Liver (tissue), 8 donors: ENCODE measurements at regions not wholly inside any gene's neighbourhood (a gene's known extent, or its start where the extent isn't known, plus 50 kb on each side); places are given as distances from the start of the nearest gene placed in this dataset.

ENCODE experiments used
- DNase-seq: peaks from one replicate; pipeline ENCODE4 v3.0.0-alpha.2; 2017; ENCODE audit warnings: low spot score
- H3K27ac ChIP-seq, 2 donors: one replicate each; pipeline ENCODE4 v1.7.0; 2013; ENCODE audit warnings: inconsistent platforms in 2 of 2, low read length in 2 of 2, control low read depth in 1 of 2, low read depth in 1 of 2, mild to moderate bottlenecking in 1 of 2
- H3K27me3 ChIP-seq, 4 donors: one replicate each; pipeline versions ENCODE4 v1.6.1 to v1.7.0; 2013; ENCODE audit warnings: low read length in 3 of 4, inconsistent platforms in 1 of 4, mild to moderate bottlenecking in 1 of 4, moderate library complexity in 1 of 4; ENCODE audit not compliant: control insufficient read depth in 4 of 4, insufficient read depth in 4 of 4
- H3K36me3 ChIP-seq, 4 donors: one replicate each; pipeline versions ENCODE4 v1.6.1 to v1.7.0; 2013; ENCODE audit warnings: low read length in 3 of 4, mild to moderate bottlenecking in 3 of 4, low read depth in 1 of 4, moderate library complexity in 1 of 4; ENCODE audit not compliant: control insufficient read depth in 4 of 4, insufficient read depth in 3 of 4
- H3K4me1 ChIP-seq, 4 donors: one replicate each; pipeline versions ENCODE4 v1.6.1 to v1.7.0; 2013; ENCODE audit warnings: low read length in 3 of 4, mild to moderate bottlenecking in 3 of 4, moderate library complexity in 1 of 4; ENCODE audit not compliant: control insufficient read depth in 4 of 4, insufficient read depth in 4 of 4
- H3K4me3 ChIP-seq, 3 donors: one replicate each; pipeline versions ENCODE4 v1.6.1 to v1.7.0; 2013; ENCODE audit warnings: low read length in 3 of 3, control low read depth in 1 of 3, low read depth in 1 of 3, mild to moderate bottlenecking in 1 of 3
- H3K9ac ChIP-seq, 2 donors: one replicate each; pipeline ENCODE4 v1.7.0; 2013; ENCODE audit warnings: low read length in 2 of 2, mild to moderate bottlenecking in 2 of 2, moderate library complexity in 2 of 2, control low read depth in 1 of 2, low read depth in 1 of 2
- H3K9me3 ChIP-seq, 4 donors: one replicate each; pipeline versions ENCODE4 v1.6.1 to v1.7.0; 2013; ENCODE audit warnings: low read length in 3 of 4; ENCODE audit not compliant: control insufficient read depth in 4 of 4
- CTCF ChIP-seq: fragments of 150-350 bp; IDR thresholded peaks from 2 replicates; pipeline ENCODE4 v1.5.1; 2017; ENCODE audit warnings: improper control_type of control experiment, low read depth, low read length; ENCODE audit not compliant: missing input control
- EGR1 ChIP-seq, 2 donors: IDR thresholded peaks; 2 replicates each; pipeline ENCODE4 v1.6.1; 2016 to 2018; ENCODE audit warnings: antibody characterized with exemption in 2 of 2, low read depth in 2 of 2
- FOXA1 ChIP-seq: IDR thresholded peaks from 2 replicates; pipeline ENCODE4 v1.6.1; 2016; ENCODE audit warnings: antibody characterized with exemption
- FOXA2 ChIP-seq: IDR thresholded peaks from 2 replicates; pipeline ENCODE4 v1.6.1; 2016; ENCODE audit warnings: antibody characterized with exemption
- GABPA ChIP-seq, 2 donors: IDR thresholded peaks in 1 of 2; conservative IDR thresholded peaks in 1 of 2; 2 replicates each; pipeline ENCODE4 v1.6.1; 2016; ENCODE audit warnings: antibody characterized with exemption in 2 of 2, mild to moderate bottlenecking in 1 of 2, moderate library complexity in 1 of 2
- HNF4A ChIP-seq, 2 donors: conservative IDR thresholded peaks; 2 replicates each; pipeline ENCODE4 v1.6.1; 2016; ENCODE audit warnings: antibody characterized with exemption in 2 of 2, mild to moderate bottlenecking in 2 of 2
- HNF4G ChIP-seq: IDR thresholded peaks from 2 replicates; pipeline ENCODE4 v1.6.1; 2016; ENCODE audit warnings: antibody characterized with exemption
- NR2F2 ChIP-seq: IDR thresholded peaks from 2 replicates; pipeline ENCODE4 v1.6.1; 2016; ENCODE audit warnings: antibody characterized with exemption
- RAD21 ChIP-seq, 2 donors: IDR thresholded peaks; 2 replicates each; pipeline ENCODE4 v1.6.1; 2016; ENCODE audit warnings: antibody characterized with exemption in 2 of 2, mild to moderate bottlenecking in 2 of 2
- REST ChIP-seq: IDR thresholded peaks from 2 replicates; pipeline ENCODE4 v1.6.1; 2016; ENCODE audit warnings: antibody characterized with exemption, mild to moderate bottlenecking
- SP1 ChIP-seq: IDR thresholded peaks from 2 replicates; pipeline ENCODE4 v1.6.1; 2018; ENCODE audit warnings: antibody characterized with exemption, mild to moderate bottlenecking
- TAF1 ChIP-seq: conservative IDR thresholded peaks from 2 replicates; pipeline ENCODE4 v1.6.1; 2016; ENCODE audit warnings: antibody characterized with exemption, mild to moderate bottlenecking
- YY1 ChIP-seq: IDR thresholded peaks from 2 replicates; pipeline ENCODE4 v1.6.1; 2016; ENCODE audit warnings: antibody characterized with exemption, mild to moderate bottlenecking
- ZBTB33 ChIP-seq: IDR thresholded peaks from 2 replicates; pipeline ENCODE4 v1.6.1; 2016; ENCODE audit warnings: antibody characterized with exemption
- WGBS: extraction: QIAGEN DNeasy Blood & Tissue Kit; methylation state at CpG from one replicate; pipeline ENCODE4 v1.1.7; 2013; 5-methylcytosine and 5-hydroxymethylcytosine counted together
- donor health status: healthy.
- donor health status: healthy.
- donor health status: healthy.
- donor health status: healthy.
- donor health status: healthy.

GRCh38 chr16:31664683-31665482 lies 137.2 kb downstream of the AHSP start:
- Histone ChIP-seq H3K9ac (no peak overlapping the region), H3K27ac (no peak overlapping the region), H3K36me3 (no peaks in the 10 kb centered on the region), H3K4me3 (no peak overlapping the region), H3K9me3 (peaks cover 0 to 2% (median 0%) of the 10 kb centered on the region in 4 donors), H3K4me1 (no peaks in the 10 kb centered on the region), H3K27me3 (peaks cover 0 to 4% (median 1%) of the 10 kb centered on the region in 4 donors)
- whole genome bisulfite sequencing: 41% methylated on average over 3 of the region's 3 CpGs
- no peak for TF ChIP-seq REST
- DNase-seq: no peak

- H3K27ac ChIP-seq: no peak overlapping the region
- no peak overlapping the region for H3K4me3 ChIP-seq
- no peaks in the 10 kb centered on the region for H3K4me1 ChIP-seq
- 47% methylated on average over 1 of the region's 1 CpG for WGBS
- no peaks in the 10 kb centered on the region for H3K36me3 ChIP-seq
- no peak for TF ChIP-seq FOXA1
- TF ChIP-seq YY1: no peak
- TF ChIP-seq HNF4G: no peak
- TF ChIP-seq HNF4A (conservative IDR thresholded peaks at IDR 0.05): no peak
- TF ChIP-seq EGR1 (IDR thresholded peaks at IDR 0.05; ENCODE audit: low read depth in 2 of 2): no peak
- TF ChIP-seq NR2F2: no peak
- TF ChIP-seq FOXA2: no peak
- TF ChIP-seq SP1: no peak
- no peak for TF ChIP-seq TAF1
- no peak for TF ChIP-seq ZBTB33
- TF ChIP-seq RAD21 (IDR thresholded peaks at IDR 0.05): no peak
- TF ChIP-seq GABPA (IDR thresholded peaks at IDR 0.05 in 1 of 2, conservative IDR thresholded peaks at IDR 0.05 in 1 of 2): no peak
- TF ChIP-seq CTCF: no peak
- no peak overlapping the region for H3K9ac ChIP-seq
- H3K9me3 ChIP-seq: peaks cover 2 to 5% (median 4%) of the 10 kb centered on the region in 4 donors
- no peaks in the 10 kb centered on the region for H3K27me3 ChIP-seq
- no peak for DNase-seq
Observed at GRCh38 chr16:31674686-31675085, 147.0 kb downstream of the AHSP start.
